Calu3 (cell line): ENCODE measurements at regions not wholly inside any gene's neighbourhood (a gene's known extent, or its start where the extent isn't known, plus 50 kb on each side); places are given as distances from the start of the nearest gene placed in this dataset.

Experiments used
- BruUV-seq: library from RNA; stranded (reverse); fragments of 400-500 nt; replicated peaks from 2 replicates; lab custom pipeline; 2021; lab: Mats Ljungman, UMichigan
- CTCF ChIA-PET: fragments of 300-600 bp; sonication (Branson Sonifier 250); formaldehyde crosslinking; loops from one replicate; lab custom pipeline; 2022; ENCODE audit warnings: antibody characterized with exemption; lab: Charles Lee
- DNase-seq: peaks from one replicate; pipeline ENCODE4 v3.0.0; 2022
- H3K27ac Mint-ChIP-seq: one replicate; pipeline ENCODE4 v1.8.0; 2022; ENCODE audit warnings: mixed read lengths; ENCODE audit not compliant: unreplicated experiment
- H3K27me3 Mint-ChIP-seq: one replicate; pipeline ENCODE4 v1.8.0; 2022; ENCODE audit warnings: mixed read lengths; ENCODE audit not compliant: unreplicated experiment
- H3K36me3 Mint-ChIP-seq: one replicate; pipeline ENCODE4 v1.8.0; 2022; ENCODE audit warnings: mild to moderate bottlenecking, moderate library complexity, mixed read lengths; ENCODE audit not compliant: insufficient read depth, unreplicated experiment
- H3K4me1 Mint-ChIP-seq: one replicate; pipeline ENCODE4 v1.8.0; 2022; ENCODE audit warnings: mild to moderate bottlenecking, low read depth, mixed read lengths; ENCODE audit not compliant: unreplicated experiment
- H3K4me3 Mint-ChIP-seq: one replicate; pipeline ENCODE4 v1.8.0; 2022; ENCODE audit warnings: mild to moderate bottlenecking, low read depth, moderate library complexity, mixed read lengths; ENCODE audit not compliant: unreplicated experiment
- H3K9me3 Mint-ChIP-seq: one replicate; pipeline ENCODE4 v1.8.0; 2022; ENCODE audit warnings: low read depth, mixed read lengths; ENCODE audit not compliant: unreplicated experiment
- intact Hi-C: fragments of 100-400 bp; cut with micrococcal nuclease; formaldehyde crosslinking; loops from one replicate; pipeline ENCODE4 v1.10.0; 2022; ENCODE audit not compliant: unreplicated experiment
- TF ChIP-seq, protein P1 (sequence below): fragments of 200-600 bp; IDR thresholded peaks from one replicate; pipeline ENCODE4 v1.8.0; 2022; ENCODE audit warnings: antibody characterized with exemption; ENCODE audit not compliant: unreplicated experiment

DNA sequence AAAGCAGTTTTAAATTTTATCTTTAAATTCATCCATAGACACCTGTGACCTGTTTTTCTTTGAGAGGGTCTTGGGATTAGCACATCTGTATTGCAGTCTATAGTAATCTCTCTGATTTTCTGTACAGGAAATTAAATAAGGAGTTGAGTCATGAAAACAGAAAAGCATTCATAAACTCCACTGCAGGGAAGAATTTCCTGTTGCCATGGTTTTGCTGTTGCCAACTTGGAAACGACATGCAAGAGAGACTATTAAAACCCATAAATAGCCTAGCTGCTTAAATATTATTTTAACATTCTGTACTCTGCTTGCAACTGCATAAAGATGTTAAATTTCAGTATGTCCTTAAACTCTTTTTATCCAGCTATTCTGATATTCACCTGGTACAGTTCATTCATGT lies 281.0 kb upstream of the RGS6 start:
- TF ChIP-seq, protein P1, sequence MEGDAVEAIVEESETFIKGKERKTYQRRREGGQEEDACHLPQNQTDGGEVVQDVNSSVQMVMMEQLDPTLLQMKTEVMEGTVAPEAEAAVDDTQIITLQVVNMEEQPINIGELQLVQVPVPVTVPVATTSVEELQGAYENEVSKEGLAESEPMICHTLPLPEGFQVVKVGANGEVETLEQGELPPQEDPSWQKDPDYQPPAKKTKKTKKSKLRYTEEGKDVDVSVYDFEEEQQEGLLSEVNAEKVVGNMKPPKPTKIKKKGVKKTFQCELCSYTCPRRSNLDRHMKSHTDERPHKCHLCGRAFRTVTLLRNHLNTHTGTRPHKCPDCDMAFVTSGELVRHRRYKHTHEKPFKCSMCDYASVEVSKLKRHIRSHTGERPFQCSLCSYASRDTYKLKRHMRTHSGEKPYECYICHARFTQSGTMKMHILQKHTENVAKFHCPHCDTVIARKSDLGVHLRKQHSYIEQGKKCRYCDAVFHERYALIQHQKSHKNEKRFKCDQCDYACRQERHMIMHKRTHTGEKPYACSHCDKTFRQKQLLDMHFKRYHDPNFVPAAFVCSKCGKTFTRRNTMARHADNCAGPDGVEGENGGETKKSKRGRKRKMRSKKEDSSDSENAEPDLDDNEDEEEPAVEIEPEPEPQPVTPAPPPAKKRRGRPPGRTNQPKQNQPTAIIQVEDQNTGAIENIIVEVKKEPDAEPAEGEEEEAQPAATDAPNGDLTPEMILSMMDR: no peak

DNA sequence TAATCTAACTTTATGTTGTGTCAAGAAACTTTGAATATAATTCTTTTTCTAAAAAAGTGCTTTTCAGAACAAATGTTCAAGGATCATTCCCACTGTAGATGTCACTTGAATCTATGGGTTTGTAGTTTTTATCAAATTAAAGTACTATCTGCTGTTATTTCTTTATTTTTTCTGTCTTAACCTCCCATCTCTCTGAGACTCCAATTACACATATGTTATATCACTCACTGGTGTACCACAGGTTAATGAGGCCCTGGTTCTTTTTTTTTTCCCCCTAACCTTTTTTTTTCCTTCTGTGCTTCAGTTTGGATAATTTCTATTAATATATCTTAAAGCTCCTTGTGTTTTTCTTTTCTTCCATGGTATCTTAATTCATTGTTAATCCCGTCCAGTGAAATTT lies 279.9 kb upstream of the RGS6 start:
- Mint-ChIP-seq H3K36me3 (no peaks in the 10 kb centered on the region), H3K4me1 (peaks cover 33% of the 10 kb centered on the region), H3K27ac (no peak overlapping the region), H3K27me3 (no peaks in the 10 kb centered on the region), H3K4me3 (no peak overlapping the region), H3K9me3 (peaks cover 7% of the 10 kb centered on the region)
- intact Hi-C loops: no loop called here
- TF ChIP-seq, protein P1: no peak
- no TSS peak for BruUV-seq
- no peak for DNase-seq
- CTCF ChIA-PET: no interaction called here

More for the DNA sequence above, 281.0 kb upstream of the RGS6 start:
- Mint-ChIP-seq H3K4me3 (no peak overlapping the region), H3K27me3 (no peaks in the 10 kb centered on the region), H3K4me1 (peaks cover 45% of the 10 kb centered on the region), H3K9me3 (peaks cover 7% of the 10 kb centered on the region), H3K36me3 (no peaks in the 10 kb centered on the region), H3K27ac (no peak overlapping the region)
- intact Hi-C loops: no loop called here
- CTCF ChIA-PET: no interaction called here
- BruUV-seq: no TSS peak
- DNase-seq: peak; percentile 5

DNA sequence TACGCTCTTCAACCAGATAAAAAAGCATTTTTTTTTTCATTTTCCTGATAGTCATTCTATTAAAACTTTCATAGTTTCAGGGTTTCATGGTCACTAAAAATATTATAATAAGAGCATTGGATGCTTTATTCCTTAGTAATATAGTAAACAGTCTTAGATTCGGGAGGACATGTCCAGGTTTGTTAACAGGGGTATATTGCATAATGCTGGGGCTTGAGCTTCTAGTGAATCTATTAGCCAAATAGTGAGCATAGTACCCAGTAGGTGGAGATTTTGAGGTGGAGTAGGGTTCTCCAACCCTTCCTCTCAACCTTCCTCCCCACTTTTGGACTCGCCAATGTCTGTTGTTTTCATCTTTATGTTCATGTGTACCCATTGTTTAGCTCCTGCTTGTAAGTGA lies 277.4 kb upstream of the RGS6 start:
- BruUV-seq: no TSS peak
- intact Hi-C loops: no loop called here
- Mint-ChIP-seq H3K27me3 (no peaks in the 10 kb centered on the region), H3K9me3 (peaks cover 7% of the 10 kb centered on the region), H3K27ac (no peak overlapping the region), H3K4me1 (peaks cover 39% of the 10 kb centered on the region), H3K4me3 (no peak overlapping the region), H3K36me3 (no peaks in the 10 kb centered on the region)
- CTCF ChIA-PET: no interaction called here
- DNase-seq: no peak
- TF ChIP-seq, protein P1: no peak

DNA sequence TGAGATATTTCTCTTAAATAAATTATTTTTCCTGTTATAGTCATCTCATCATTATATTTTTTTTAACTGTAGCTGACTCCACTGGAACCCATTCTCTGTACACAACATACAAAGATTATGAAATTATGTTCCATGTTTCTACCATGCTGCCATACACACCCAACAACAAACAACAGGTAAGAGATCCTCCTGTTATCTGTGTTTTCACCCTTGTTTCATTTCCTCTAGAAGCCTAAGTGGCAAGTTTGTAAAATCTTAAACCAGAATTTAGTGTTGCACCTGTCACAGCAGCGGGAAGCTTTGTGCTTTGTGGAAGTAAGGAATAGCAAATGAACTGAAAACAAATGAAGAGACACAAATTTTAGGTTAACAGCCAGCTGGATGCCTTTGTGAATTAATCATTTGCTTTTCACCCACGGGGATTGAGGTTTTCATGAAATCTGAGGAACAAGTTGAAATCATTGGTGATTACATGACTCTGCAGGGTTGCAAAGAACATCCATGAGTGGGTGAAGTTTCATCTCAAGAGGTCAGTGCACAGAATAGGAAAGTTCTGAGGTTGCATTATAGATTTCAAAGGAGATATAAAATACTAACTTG lies 273.9 kb upstream of the RGS6 start:
- DNase-seq: no peak
- intact Hi-C loops: no loop called here
- Mint-ChIP-seq H3K36me3 (no peaks in the 10 kb centered on the region), H3K27me3 (no peaks in the 10 kb centered on the region), H3K9me3 (no peaks in the 10 kb centered on the region), H3K4me1 (peaks cover 29% of the 10 kb centered on the region), H3K27ac (no peak overlapping the region), H3K4me3 (no peak overlapping the region)
- BruUV-seq: no TSS peak
- TF ChIP-seq, protein P1: no peak
- CTCF ChIA-PET: no interaction called here
